OCI-LY7 (cell line): ENCODE measurements at regions not wholly inside any gene's neighbourhood (a gene's known extent, or its start where the extent isn't known, plus 50 kb on each side); places are given as distances from the start of the nearest gene placed in this dataset.
"Not testable (repeated sequence)": the region's sequence is repeated elsewhere in the genome, so short reads cannot be mapped to it uniquely, and the experiment has no call there.

Experiments used
- BruUV-seq: library from RNA; stranded (reverse); fragments of 400-500 nt; replicated peaks from 2 replicates; lab custom pipeline; 2021; lab: Mats Ljungman, UMichigan
- CTCF ChIA-PET: fragments of 300-600 bp; sonication (Branson Sonifier 250); formaldehyde crosslinking; loops from one replicate; lab custom pipeline; 2022; ENCODE audit warnings: antibody characterized with exemption; ENCODE audit not compliant: unreplicated experiment; lab: Charles Lee
- POLR2A ChIA-PET: fragments of 300-600 bp; sonication (Branson Sonifier 250); formaldehyde crosslinking; loops from one replicate; lab custom pipeline; 2022; ENCODE audit warnings: antibody characterized with exemption; lab: Charles Lee
- DNase-seq: peaks from one replicate; pipeline ENCODE4 v3.0.0-alpha.2; 2015; ENCODE audit warnings: low spot score
- H2AFZ ChIP-seq: fragments of 200-600 bp; sonication (generic), shearing (Covaris generic); 2 replicates; pipeline ENCODE4 v1.6.1; 2014; ENCODE audit warnings: mild to moderate bottlenecking, antibody characterized with exemption, low read length, moderate library complexity
- H3K27ac ChIP-seq: fragments of 200-600 bp; sonication (generic); 2 replicates; pipeline ENCODE4 v1.5.1; 2014; ENCODE audit warnings: mixed run types, low read depth, mild to moderate bottlenecking, moderate library complexity, low read length, inconsistent platforms; ENCODE audit not compliant: poor library complexity, severe bottlenecking
- H3K36me3 ChIP-seq: fragments of 200-600 bp; sonication (generic); 2 replicates; pipeline ENCODE4 v1.6.1; 2014; ENCODE audit warnings: mild to moderate bottlenecking, antibody characterized with exemption, low read length, moderate library complexity, mixed read lengths; ENCODE audit not compliant: insufficient read depth
- H3K4me1 ChIP-seq: fragments of 200-600 bp; sonication (generic); 2 replicates; pipeline ENCODE4 v1.5.1; 2014; ENCODE audit warnings: mild to moderate bottlenecking, low read length; ENCODE audit not compliant: insufficient read depth, poor library complexity, severe bottlenecking
- H3K4me2 ChIP-seq: fragments of 200-600 bp; sonication (generic); 2 replicates; pipeline ENCODE4 v1.6.1; 2014; ENCODE audit warnings: mild to moderate bottlenecking, low read length
- H3K4me3 ChIP-seq: fragments of 200-600 bp; sonication (generic); 2 replicates; pipeline ENCODE4 v1.5.1; 2014; ENCODE audit warnings: mild to moderate bottlenecking, low read depth, low read length; ENCODE audit not compliant: poor library complexity, severe bottlenecking
- H3K79me2 ChIP-seq: fragments of 200-600 bp; sonication (generic); 2 replicates; pipeline ENCODE4 v1.6.1; 2016; ENCODE audit warnings: low read depth, mild to moderate bottlenecking, low read length, moderate library complexity, mixed read lengths; ENCODE audit not compliant: insufficient read depth
- H3K9me2 ChIP-seq: fragments of 200-600 bp; sonication (generic); 2 replicates; pipeline ENCODE4 v1.6.1; 2016; ENCODE audit warnings: mild to moderate bottlenecking, low read length, mixed read lengths; ENCODE audit not compliant: insufficient read depth
- H3K9me3 ChIP-seq: fragments of 200-600 bp; sonication (generic); 2 replicates; pipeline ENCODE4 v1.6.1; 2014; ENCODE audit warnings: mild to moderate bottlenecking, mixed run types, low read length, mixed read lengths
- H4K20me1 ChIP-seq: fragments of 200-600 bp; sonication (generic); 2 replicates; pipeline ENCODE4 v1.6.1; 2014; ENCODE audit warnings: mild to moderate bottlenecking, antibody characterized with exemption, low read length, moderate library complexity, mixed read lengths; ENCODE audit not compliant: insufficient read depth
- CTCF ChIP-seq: fragments of 200-600 bp; sonication (generic); conservative IDR thresholded peaks from 2 replicates; pipeline ENCODE4 v1.5.1; 2014; ENCODE audit warnings: mild to moderate bottlenecking, antibody characterized with exemption, low read length, moderate library complexity, mixed read lengths
- EZH2phosphoT487 ChIP-seq: fragments of 200-600 bp; sonication (generic); IDR thresholded peaks from 2 replicates; pipeline ENCODE4 v1.6.1; 2018; ENCODE audit warnings: low read depth, borderline replicate concordance, mild to moderate bottlenecking, mixed run types, antibody characterized with exemption, low read length, moderate library complexity, mixed read lengths
- intact Hi-C: fragments of 100-400 bp; cut with micrococcal nuclease; formaldehyde crosslinking; loops from one replicate; pipeline ENCODE4 v1.10.0; 2022; ENCODE audit not compliant: unreplicated experiment

DNA sequence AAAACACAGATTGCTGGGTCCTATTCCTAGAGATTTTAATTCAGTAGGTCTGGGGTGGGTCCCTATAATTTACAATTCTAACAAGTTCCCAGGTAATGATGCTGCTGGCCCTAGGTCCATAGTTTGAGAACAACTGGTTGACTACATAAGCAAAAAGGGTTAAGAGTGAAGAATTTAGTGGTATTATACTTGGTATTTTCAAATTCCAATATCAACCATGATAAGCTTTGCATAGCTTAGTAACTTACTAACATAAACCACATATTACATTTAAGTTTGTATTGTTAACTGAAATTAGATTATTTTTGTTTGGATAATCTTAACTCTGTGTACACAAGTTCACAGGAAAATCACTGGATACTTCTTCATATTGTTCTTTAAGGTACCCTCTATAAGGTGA, 862.9 kb upstream of the ACVR2A start:
- Histone ChIP-seq H2AFZ (no peak overlapping the region), H3K27ac (no peak overlapping the region), H4K20me1 (no peaks in the 10 kb centered on the region), H3K4me3 (no peak overlapping the region), H3K4me1 (no peaks in the 10 kb centered on the region), H3K36me3 (no peaks in the 10 kb centered on the region), H3K9me2 (no peaks in the 10 kb centered on the region), H3K79me2 (no peaks in the 10 kb centered on the region), H3K9me3 (no peaks in the 10 kb centered on the region), H3K4me2 (no peak overlapping the region)
- ChIA-PET POLR2A (interaction anchor here (1.0 kb wide), 1 partner anchor 8 kb away, joined by 3 read pairs; no protein-coding TSS in a partner anchor), CTCF (no interaction called here)
- no TSS peak for BruUV-seq
- intact Hi-C loops = no loop called here
- no peak for DNase-seq
- no peak for TF ChIP-seq EZH2phosphoT487

DNA sequence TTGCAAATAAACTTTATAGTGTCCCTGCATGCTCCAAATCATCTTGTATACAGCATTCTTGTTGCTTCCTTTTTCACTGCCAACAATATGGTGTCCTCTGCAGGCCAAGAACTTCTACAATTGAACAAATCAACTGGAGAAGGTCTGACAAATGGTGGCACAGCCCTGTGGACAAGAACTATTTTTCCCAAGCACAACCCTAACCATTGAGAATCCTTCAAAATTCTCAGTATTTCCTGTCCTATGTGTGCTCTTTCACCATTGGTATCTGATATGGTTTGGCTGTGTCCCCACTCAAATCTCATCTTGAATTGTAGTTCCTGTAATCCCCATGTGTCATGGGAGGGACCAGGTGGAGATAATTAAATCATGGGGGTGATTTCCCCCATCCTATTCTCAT, 865.1 kb upstream of the ACVR2A start:
- BruUV-seq = no TSS peak
- H3K4me1 ChIP-seq = no peaks in the 10 kb centered on the region
- POLR2A ChIA-PET = no interaction called here
- no peak overlapping the region for H2AFZ ChIP-seq
- no peak overlapping the region for H3K4me2 ChIP-seq
- no peaks in the 10 kb centered on the region for H3K79me2 ChIP-seq
- H3K27ac ChIP-seq = no peak overlapping the region
- no peaks in the 10 kb centered on the region for H4K20me1 ChIP-seq
- CTCF ChIA-PET = no interaction called here
- no peaks in the 10 kb centered on the region for H3K36me3 ChIP-seq
- no peak overlapping the region for H3K4me3 ChIP-seq
- no peaks in the 10 kb centered on the region for H3K9me2 ChIP-seq
- no peak for DNase-seq
- intact Hi-C loops = no loop called here
- H3K9me3 ChIP-seq = no peaks in the 10 kb centered on the region
- TF ChIP-seq EZH2phosphoT487 (no peak), CTCF (no peak)

- no peak overlapping the region for H3K4me3 ChIP-seq
- no peak overlapping the region for H3K27ac ChIP-seq
- BruUV-seq = no TSS peak
- no peak overlapping the region for H2AFZ ChIP-seq
- no peaks in the 10 kb centered on the region for H3K9me3 ChIP-seq
- no peaks in the 10 kb centered on the region for H3K9me2 ChIP-seq
- POLR2A ChIA-PET = no interaction called here
- no peaks in the 10 kb centered on the region for H4K20me1 ChIP-seq
- no peak for DNase-seq
- no peaks in the 10 kb centered on the region for H3K79me2 ChIP-seq
- H3K4me2 ChIP-seq = no peak overlapping the region
- TF ChIP-seq CTCF = no peak
- TF ChIP-seq EZH2phosphoT487 = no peak
- no peaks in the 10 kb centered on the region for H3K4me1 ChIP-seq
- H3K36me3 ChIP-seq = no peaks in the 10 kb centered on the region
- CTCF ChIA-PET = no interaction called here
- intact Hi-C loops = loop anchor here (1.0 kb wide), 1 partner anchor 8 kb away; no protein-coding TSS in a partner anchor
Observed at GRCh38 chr2:146978577-146979555, 866.0 kb upstream of the ACVR2A start.

GRCh38 chr2:146970981-146971380, 873.8 kb upstream of the ACVR2A start:
- H3K9me3 ChIP-seq, POLR2A ChIA-PET, H3K27ac ChIP-seq, H3K4me1 ChIP-seq, H3K4me3 ChIP-seq, H4K20me1 ChIP-seq, H3K9me2 ChIP-seq, H3K36me3 ChIP-seq, intact Hi-C loops, DNase-seq, H3K79me2 ChIP-seq, H3K4me2 ChIP-seq, CTCF ChIA-PET, BruUV-seq, H2AFZ ChIP-seq: not testable (repeated sequence)

- H3K9me3 ChIP-seq, DNase-seq, H3K36me3 ChIP-seq, BruUV-seq, H3K9me2 ChIP-seq, intact Hi-C loops, CTCF ChIA-PET, POLR2A ChIA-PET, H2AFZ ChIP-seq, H3K27ac ChIP-seq, H3K4me3 ChIP-seq, H3K4me1 ChIP-seq, H4K20me1 ChIP-seq, H3K79me2 ChIP-seq, H3K4me2 ChIP-seq: not testable (repeated sequence)
Observed at GRCh38 chr2:146969703-146970102, 875.1 kb upstream of the ACVR2A start.
